ENCODE measurements at regions not wholly inside any gene's neighbourhood (a gene's known extent, or its start where the extent isn't known, plus 50 kb on each side); places are given as distances from the start of the nearest gene placed in this dataset.

- no peaks in the 10 kb centered on the region for H3K4me1 ChIP-seq (ENCODE audit: insufficient read depth)
- no peak overlapping the region for H3K27ac ChIP-seq (ENCODE audit: low read depth)
- H3K36me3 ChIP-seq (ENCODE audit: insufficient read depth), result no peaks in the 10 kb centered on the region
- no peak overlapping the region for H3K4me3 ChIP-seq (ENCODE audit: low read depth, low read length)
- no peak for DNase-seq (ENCODE audit: extremely low spot score)
- 86% methylated on average over 1 of the region's 1 CpG for WGBS
Measured at GRCh38 chr4:138946306-138946705, 69.3 kb upstream of the NOCT start.

- no peaks in the 10 kb centered on the region for H3K36me3 ChIP-seq (ENCODE audit: insufficient read depth)
- H3K4me1 ChIP-seq (ENCODE audit: insufficient read depth), result no peaks in the 10 kb centered on the region
- WGBS, result 88% methylated on average over 1 of the region's 1 CpG
- H3K4me3 ChIP-seq (ENCODE audit: low read depth, low read length), result no peak overlapping the region
- no peak overlapping the region for H3K27ac ChIP-seq (ENCODE audit: low read depth)
- DNase-seq (ENCODE audit: extremely low spot score), result no peak
Measured at GRCh38 chr4:138945840-138946239, 69.7 kb upstream of the NOCT start.

DNA sequence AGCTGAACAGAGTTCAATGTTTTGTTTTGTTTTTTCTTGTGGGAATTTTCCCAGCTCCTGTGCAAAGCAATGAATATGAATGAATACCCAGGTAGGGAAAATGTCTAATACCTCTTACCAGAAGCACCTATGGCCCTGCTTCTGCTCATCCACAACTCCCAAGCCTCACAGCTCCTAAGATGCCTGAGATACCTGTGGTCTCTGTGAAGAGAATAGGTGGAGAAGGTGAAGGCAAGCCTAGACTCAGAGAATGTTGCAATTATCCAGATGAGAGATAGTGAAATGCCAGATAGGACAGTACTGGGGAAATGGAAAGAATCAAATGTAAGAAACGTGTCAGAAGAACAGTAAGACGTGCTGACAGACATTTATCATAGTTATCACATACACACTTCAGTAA, 70.2 kb upstream of the NOCT start:
- H3K36me3 ChIP-seq (ENCODE audit: insufficient read depth), result no peaks in the 10 kb centered on the region
- 73% methylated on average over 2 of the region's 2 CpGs for WGBS
- no peak overlapping the region for H3K4me3 ChIP-seq (ENCODE audit: low read depth, low read length)
- H3K4me1 ChIP-seq (ENCODE audit: insufficient read depth), result no peaks in the 10 kb centered on the region
- no peak for DNase-seq (ENCODE audit: extremely low spot score)
- H3K27ac ChIP-seq (ENCODE audit: low read depth), result no peak overlapping the region

DNA sequence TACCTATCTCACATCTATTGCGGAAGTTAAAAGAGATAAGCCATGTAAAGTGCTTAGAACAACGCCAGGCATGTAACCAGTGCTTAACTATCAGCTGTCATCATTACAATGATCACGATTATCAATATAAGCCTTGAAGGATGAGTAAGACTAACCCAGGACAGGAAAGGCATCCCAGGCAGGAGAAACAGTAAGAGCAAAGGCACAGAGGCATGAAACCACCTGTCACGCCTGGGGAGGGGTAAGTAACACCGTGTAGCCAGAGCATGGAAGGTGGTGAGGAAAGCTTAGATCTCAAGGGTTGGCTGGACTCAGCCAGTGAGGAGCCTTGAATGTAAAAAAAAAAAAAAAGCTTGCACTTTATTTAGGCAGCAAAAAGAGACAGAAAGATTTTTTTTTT, 71.7 kb upstream of the NOCT start:
- H3K4me3 ChIP-seq (ENCODE audit: low read depth, low read length), result no peak overlapping the region
- H3K27ac ChIP-seq (ENCODE audit: low read depth), result no peak overlapping the region
- WGBS, result 93% methylated on average over 5 of the region's 5 CpGs
- no peak for DNase-seq (ENCODE audit: extremely low spot score)
- H3K36me3 ChIP-seq (ENCODE audit: insufficient read depth), result no peaks in the 10 kb centered on the region
- no peaks in the 10 kb centered on the region for H3K4me1 ChIP-seq (ENCODE audit: insufficient read depth)

GRCh38 chr4:138941037-138941436, 74.5 kb upstream of the NOCT start:
- WGBS, result 93% methylated on average over 1 of the region's 1 CpG
- Histone ChIP-seq H3K27ac (ENCODE audit: low read depth) (no peak overlapping the region), H3K36me3 (ENCODE audit: insufficient read depth) (no peaks in the 10 kb centered on the region)

GRCh38 chr4:138939960-138940359, 75.6 kb upstream of the NOCT start:
- H3K36me3 ChIP-seq (ENCODE audit: insufficient read depth), result no peaks in the 10 kb centered on the region
- H3K4me3 ChIP-seq (ENCODE audit: low read depth, low read length), result no peak overlapping the region
- 74% methylated on average over 4 of the region's 4 CpGs for WGBS
- no peaks in the 10 kb centered on the region for H3K4me1 ChIP-seq (ENCODE audit: insufficient read depth)
- H3K27ac ChIP-seq (ENCODE audit: low read depth), result no peak overlapping the region
- DNase-seq (ENCODE audit: extremely low spot score), result no peak

More at GRCh38 chr4:138941037-138941436, 74.5 kb upstream of the NOCT start:
- H3K4me1 ChIP-seq (ENCODE audit: insufficient read depth), result no peaks in the 10 kb centered on the region
- DNase-seq (ENCODE audit: extremely low spot score), result no peak
- no peak overlapping the region for H3K4me3 ChIP-seq (ENCODE audit: low read depth, low read length)

- WGBS, result 10% methylated on average over 3 of the region's 3 CpGs
- Histone ChIP-seq H3K36me3 (ENCODE audit: insufficient read depth) (no peaks in the 10 kb centered on the region), H3K4me3 (ENCODE audit: low read depth, low read length) (no peak overlapping the region), H3K27ac (ENCODE audit: low read depth) (no peak overlapping the region), H3K4me1 (ENCODE audit: insufficient read depth) (no peaks in the 10 kb centered on the region)
- no peak for DNase-seq (ENCODE audit: extremely low spot score)
Measured at GRCh38 chr4:138938366-138938690, 77.3 kb upstream of the NOCT start.

DNA sequence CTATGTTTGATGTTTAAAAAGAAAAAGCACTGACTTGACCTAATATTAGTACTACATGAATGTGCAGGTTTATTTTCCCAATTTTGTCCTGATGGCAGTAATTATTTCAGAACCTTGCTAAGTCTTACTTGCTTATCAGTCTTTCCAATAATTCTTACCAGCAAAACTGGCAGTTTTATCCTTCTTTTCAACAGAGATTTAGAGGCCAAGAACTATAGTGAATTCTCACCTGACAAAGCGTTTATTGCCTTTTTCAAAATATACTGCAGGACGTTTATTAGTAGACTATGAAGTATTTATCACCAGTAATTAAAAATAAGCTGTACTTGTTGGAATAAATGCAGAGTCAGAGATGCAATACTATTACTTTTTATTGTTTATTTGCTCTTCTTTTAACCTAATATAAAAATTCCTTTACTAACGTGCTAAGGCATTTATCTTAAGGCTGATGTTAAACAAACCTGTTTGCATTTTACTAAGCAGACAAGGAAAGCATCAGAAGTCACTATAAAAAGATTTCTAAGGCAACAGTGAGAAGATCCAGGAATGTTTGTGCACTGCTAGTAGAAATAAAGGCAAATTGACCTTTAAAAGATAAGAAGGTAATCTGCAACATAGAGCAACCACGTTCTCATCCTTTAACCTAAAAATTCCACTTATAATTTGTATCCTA, 80.3 kb upstream of the NOCT start:
- no peak for DNase-seq (ENCODE audit: extremely low spot score)
- no peak overlapping the region for H3K27ac ChIP-seq (ENCODE audit: low read depth)
- WGBS, result 42% methylated on average over 4 of the region's 4 CpGs
- no peaks in the 10 kb centered on the region for H3K4me1 ChIP-seq (ENCODE audit: insufficient read depth)
- H3K36me3 ChIP-seq (ENCODE audit: insufficient read depth), result no peaks in the 10 kb centered on the region
- no peak overlapping the region for H3K4me3 ChIP-seq (ENCODE audit: low read depth, low read length)

GRCh38 chr4:138927072-138927471, 88.5 kb upstream of the NOCT start:
- Histone ChIP-seq H3K4me1 (ENCODE audit: insufficient read depth) (no peaks in the 10 kb centered on the region), H3K36me3 (ENCODE audit: insufficient read depth) (no peaks in the 10 kb centered on the region), H3K27ac (ENCODE audit: low read depth) (no peak overlapping the region), H3K4me3 (ENCODE audit: low read depth, low read length) (no peak overlapping the region)
- DNase-seq (ENCODE audit: extremely low spot score), result no peak

GRCh38 chr4:138925495-138925894, 90.1 kb upstream of the NOCT start:
- Histone ChIP-seq H3K27ac (ENCODE audit: low read depth) (no peak overlapping the region), H3K4me3 (ENCODE audit: low read depth, low read length) (no peak overlapping the region), H3K36me3 (ENCODE audit: insufficient read depth) (no peaks in the 10 kb centered on the region), H3K4me1 (ENCODE audit: insufficient read depth) (no peaks in the 10 kb centered on the region)
- no peak for DNase-seq (ENCODE audit: extremely low spot score)
- WGBS, result 55% methylated on average over 3 of the region's 3 CpGs

DNA sequence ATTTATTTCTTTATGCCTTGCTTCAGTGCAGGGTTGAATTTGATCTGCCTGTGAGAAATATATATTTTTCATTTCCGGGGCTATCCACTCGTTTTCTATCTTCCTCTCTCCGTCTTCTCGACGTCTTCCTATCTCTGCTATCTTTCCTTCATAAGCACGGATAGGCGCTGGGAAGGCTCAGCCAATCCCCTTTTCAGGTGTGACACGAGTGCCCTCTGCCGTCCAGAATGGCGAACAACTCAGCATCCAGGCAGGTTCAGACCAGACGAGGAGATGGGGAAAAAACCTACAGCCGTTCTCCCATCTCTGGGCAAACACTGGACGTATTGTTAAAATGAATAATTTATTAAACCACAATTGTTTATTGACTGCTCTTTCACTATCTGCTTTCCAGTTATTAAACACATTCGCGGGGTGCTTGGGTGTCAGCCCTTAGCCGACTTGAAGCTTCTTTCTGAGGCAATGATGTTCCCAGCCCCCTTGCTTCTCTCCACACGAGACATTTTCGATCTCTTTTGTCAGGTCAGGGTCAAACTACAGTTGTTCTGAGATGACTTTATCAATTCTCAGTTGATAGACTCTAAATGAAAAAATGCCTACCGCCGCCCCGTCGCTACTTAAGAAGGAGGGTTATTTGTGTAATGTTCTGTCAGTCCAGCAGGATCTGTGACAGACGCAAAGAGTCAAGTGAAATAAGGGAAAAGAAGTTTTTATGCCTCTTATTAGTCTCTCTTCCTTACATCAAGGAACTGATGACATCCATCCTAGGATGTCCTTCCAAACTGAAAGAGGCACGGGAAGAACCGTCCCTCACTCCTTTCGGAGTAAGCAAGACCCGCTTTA, 96.3 kb upstream of the NOCT start:
- DNase-seq (ENCODE audit: extremely low spot score), result no peak
- 40% methylated on average over 27 of the region's 27 CpGs for WGBS
- Histone ChIP-seq H3K36me3 (ENCODE audit: insufficient read depth) (no peaks in the 10 kb centered on the region), H3K4me1 (ENCODE audit: insufficient read depth) (no peaks in the 10 kb centered on the region), H3K27ac (ENCODE audit: low read depth) (no peak overlapping the region), H3K4me3 (ENCODE audit: low read depth, low read length) (no peak overlapping the region)

GRCh38 chr4:138918169-138918869, 97.3 kb upstream of the NOCT start:
- H3K4me3 ChIP-seq (ENCODE audit: low read depth, low read length), result no peak overlapping the region

DNA sequence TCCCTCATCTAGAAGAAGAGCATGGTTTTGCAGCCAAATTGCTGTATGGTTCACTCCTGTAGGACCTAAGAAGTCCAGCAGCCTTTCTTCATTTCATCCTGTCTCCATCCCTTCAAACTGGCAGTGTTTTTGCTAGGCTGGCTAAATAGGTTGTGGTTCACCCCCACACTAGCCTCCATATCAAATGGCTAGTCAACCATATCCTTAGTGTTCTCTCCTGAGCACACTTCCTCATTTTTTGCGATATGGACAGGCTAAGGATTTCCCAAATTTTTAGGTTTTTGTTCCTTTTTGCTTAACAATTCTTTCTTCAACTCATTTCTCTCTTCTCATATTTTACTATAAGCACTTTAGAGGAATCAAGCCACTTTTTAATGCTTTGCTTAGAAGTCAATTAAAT, 98.8 kb upstream of the NOCT start:
- DNase-seq (ENCODE audit: extremely low spot score), result no peak
- Histone ChIP-seq H3K4me1 (ENCODE audit: insufficient read depth) (no peaks in the 10 kb centered on the region), H3K4me3 (ENCODE audit: low read depth, low read length) (no peak overlapping the region), H3K36me3 (ENCODE audit: insufficient read depth) (no peaks in the 10 kb centered on the region), H3K27ac (ENCODE audit: low read depth) (no peak overlapping the region)
- 97% methylated on average over 1 of the region's 1 CpG for WGBS

More at GRCh38 chr4:138918169-138918869, 97.3 kb upstream of the NOCT start:
- no peak overlapping the region for H3K27ac ChIP-seq (ENCODE audit: low read depth)
- no peaks in the 10 kb centered on the region for H3K36me3 ChIP-seq (ENCODE audit: insufficient read depth)
- H3K4me1 ChIP-seq (ENCODE audit: insufficient read depth), result no peaks in the 10 kb centered on the region
- DNase-seq (ENCODE audit: extremely low spot score), result no peak
- WGBS, result 90% methylated on average over 15 of the region's 15 CpGs

DNA sequence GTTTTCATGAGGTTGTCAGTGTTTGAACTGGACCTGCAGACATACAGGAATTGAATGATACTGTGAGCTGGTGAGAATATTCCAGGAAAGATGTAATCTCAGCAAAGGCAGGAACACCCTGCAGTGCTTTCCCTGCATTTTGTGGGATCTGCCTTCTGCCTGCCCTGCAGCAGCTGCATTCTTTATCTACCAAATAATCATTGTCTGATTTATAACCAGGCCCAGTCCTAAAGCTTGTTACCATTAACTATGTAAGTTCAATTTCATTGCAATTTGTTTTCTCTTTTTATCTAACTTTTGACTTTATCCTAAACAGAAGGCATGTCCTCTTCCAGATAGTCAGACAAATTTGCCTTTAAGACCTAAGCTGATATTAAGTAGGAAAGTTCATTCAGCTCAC, 99.8 kb upstream of the NOCT start:
- H3K4me3 ChIP-seq (ENCODE audit: low read depth, low read length), result no peak overlapping the region
- H3K36me3 ChIP-seq (ENCODE audit: insufficient read depth), result no peaks in the 10 kb centered on the region
- H3K27ac ChIP-seq (ENCODE audit: low read depth), result no peak overlapping the region
- DNase-seq (ENCODE audit: extremely low spot score), result no peak
- no peaks in the 10 kb centered on the region for H3K4me1 ChIP-seq (ENCODE audit: insufficient read depth)
